ENCODE measurements at regions not wholly inside any gene's neighbourhood (a gene's known extent, or its start where the extent isn't known, plus 50 kb on each side); places are given as distances from the start of the nearest gene placed in this dataset.

- Histone ChIP-seq H3K27ac (ENCODE audit: low read depth) (no peak overlapping the region), H2AFZ (no peak overlapping the region), H3K4me2 (no peak overlapping the region; the same call in 1 of the 2 replicates), H3K27me3 (ENCODE audit: insufficient read depth) (peaks cover 34% of the 10 kb centered on the region), H3K4me3 (no peak overlapping the region), H3F3A (replicated peaks; ENCODE audit: low read depth) (peaks cover 25% of the 10 kb centered on the region), H4K20me1 (replicated peaks; ENCODE audit: insufficient read depth) (peaks cover 4% of the 10 kb centered on the region), H3K9me2 (ENCODE audit: insufficient read depth) (no peaks in the 10 kb centered on the region), H3K36me3 (ENCODE audit: insufficient read depth) (no peaks in the 10 kb centered on the region), H3K4me1 (ENCODE audit: insufficient read depth) (peaks cover 25% of the 10 kb centered on the region), H3K79me2 (replicated peaks; ENCODE audit: insufficient read depth) (no peaks in the 10 kb centered on the region)
- ATAC-seq (no peak), DNase-seq (ENCODE audit: low spot score) (no peak)
- Mint-ChIP-seq H3K27me3 (ENCODE audit: insufficient read depth, low read depth, poor library complexity) (peaks cover 41% of the 10 kb centered on the region), H3K9me3 (peaks cover 3% of the 10 kb centered on the region; the same call in 1 of the 3 replicates), H3K4me3 (no peak overlapping the region), H3K4me1 (peaks cover 29% of the 10 kb centered on the region), H3K27ac (no peak overlapping the region), H3K36me3 (ENCODE audit: low read depth) (no peaks in the 10 kb centered on the region)
- TF ChIP-seq ETS1 (IDR thresholded peaks at IDR 0.05) (no peak), STAT1 (IDR thresholded peaks at IDR 0.05; ENCODE audit: unreplicated experiment) (no peak), ZNF114 (CRISPR knock-in tag; IDR thresholded peaks at IDR 0.05) (no peak), ZNF331 (CRISPR knock-in tag; IDR thresholded peaks at IDR 0.05; ENCODE audit: low read depth) (no peak), EZH2phosphoT487 (IDR thresholded peaks at IDR 0.05; ENCODE audit: unreplicated experiment) (no peak), ZNF462 (CRISPR knock-in tag; IDR thresholded peaks at IDR 0.05) (no peak), CTCF (conservative IDR thresholded peaks at IDR 0.05; ENCODE audit: low read depth in 2 of 2) (no peak), REST (IDR thresholded peaks at IDR 0.05; ENCODE audit: unreplicated experiment) (no peak), POLR2AphosphoS5 (IDR thresholded peaks at IDR 0.05; ENCODE audit: low read depth) (no peak), CREB1 (CRISPR knock-in tag; IDR thresholded peaks at IDR 0.05; ENCODE audit: low read depth) (no peak), NANOG (IDR thresholded peaks at IDR 0.05; ENCODE audit: borderline replicate concordance) (no peak), EZH2 (IDR thresholded peaks at IDR 0.05; ENCODE audit: low read depth, unreplicated experiment) (no peak), JUNB (IDR thresholded peaks at IDR 0.05; ENCODE audit: unreplicated experiment) (no peak)
Measured at GRCh38 chr20:36090223-36090622, 64.3 kb upstream of the EPB41L1 start.

All from GM23338 (cell line).